ENCODE measurements at regions not wholly inside any gene's neighbourhood (a gene's known extent, or its start where the extent isn't known, plus 50 kb on each side); places are given as distances from the start of the nearest gene placed in this dataset.

DNA sequence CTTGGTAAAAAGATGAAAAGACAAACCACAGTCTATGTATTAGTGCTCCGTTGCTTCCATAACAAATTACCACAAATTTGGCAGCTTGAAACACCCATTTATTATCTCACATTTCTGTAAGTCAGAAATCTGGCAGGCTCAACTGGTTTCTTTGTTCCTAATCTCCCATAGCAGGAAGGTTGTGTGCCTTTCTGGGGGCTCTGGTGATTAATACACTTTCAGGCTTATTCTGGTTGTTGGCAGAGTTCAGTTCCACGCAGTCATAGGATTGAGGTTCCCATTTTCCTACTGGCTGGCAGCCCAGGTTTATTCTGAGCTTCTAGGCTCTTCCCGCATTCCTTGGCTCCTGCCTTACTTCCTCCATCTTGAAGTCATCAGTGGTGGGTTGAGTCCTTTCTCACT, 189.3 kb downstream of the ANAPC1 start:
- TF ChIP-seq EZH2 (IDR thresholded peaks at IDR 0.05; ENCODE audit: borderline replicate concordance) (no peak), CTCF (IDR thresholded peaks at IDR 0.05; ENCODE audit: poor library complexity) (no peak)
